Ishikawa (cell line): ENCODE measurements at regions not wholly inside any gene's neighbourhood (a gene's known extent, or its start where the extent isn't known, plus 50 kb on each side); places are given as distances from the start of the nearest gene placed in this dataset.

Experiments
- CEBPB ChIP-seq: IDR thresholded peaks from 2 replicates; pipeline ENCODE4 v1.6.1; 2012
- CREB1 ChIP-seq: IDR thresholded peaks from 2 replicates; pipeline ENCODE4 v1.6.1; 2012; ENCODE audit warnings: low read depth
- EGR1 ChIP-seq: IDR thresholded peaks from 2 replicates; pipeline ENCODE4 v1.6.1; 2012
- EP300 ChIP-seq: IDR thresholded peaks from 2 replicates; pipeline ENCODE4 v1.6.1; 2012; ENCODE audit warnings: borderline replicate concordance
- FOXM1 ChIP-seq: IDR thresholded peaks from 2 replicates; pipeline ENCODE4 v1.6.1; 2012; ENCODE audit warnings: low read depth, borderline replicate concordance
- MAX ChIP-seq: IDR thresholded peaks from 2 replicates; pipeline ENCODE4 v1.6.1; 2012
- NFIC ChIP-seq: IDR thresholded peaks from 2 replicates; pipeline ENCODE4 v1.6.1; 2012
- RAD21 ChIP-seq: IDR thresholded peaks from 2 replicates; pipeline ENCODE4 v1.6.1; 2012; ENCODE audit warnings: low read depth
- TAF1 ChIP-seq: IDR thresholded peaks from 2 replicates; pipeline ENCODE4 v1.6.1; 2012; ENCODE audit warnings: low read depth, mild to moderate bottlenecking
- TCF12 ChIP-seq: IDR thresholded peaks from 2 replicates; pipeline ENCODE4 v1.6.1; 2012; ENCODE audit warnings: low read depth
- TEAD4 ChIP-seq: IDR thresholded peaks from 2 replicates; pipeline ENCODE4 v1.6.1; 2012
- YY1 ChIP-seq: IDR thresholded peaks from 2 replicates; pipeline ENCODE4 v1.6.1; 2012; ENCODE audit warnings: low read depth
- ZBTB7A ChIP-seq: IDR thresholded peaks from 2 replicates; pipeline ENCODE4 v1.6.1; 2012; ENCODE audit warnings: low read depth
- TF ChIP-seq, protein P1 (sequence below): IDR thresholded peaks from 2 replicates; pipeline ENCODE4 v1.6.1; 2012; ENCODE audit warnings: low read depth, mild to moderate bottlenecking
- TF ChIP-seq, protein P2 (sequence below): IDR thresholded peaks from 2 replicates; pipeline ENCODE4 v1.6.1; 2012

DNA sequence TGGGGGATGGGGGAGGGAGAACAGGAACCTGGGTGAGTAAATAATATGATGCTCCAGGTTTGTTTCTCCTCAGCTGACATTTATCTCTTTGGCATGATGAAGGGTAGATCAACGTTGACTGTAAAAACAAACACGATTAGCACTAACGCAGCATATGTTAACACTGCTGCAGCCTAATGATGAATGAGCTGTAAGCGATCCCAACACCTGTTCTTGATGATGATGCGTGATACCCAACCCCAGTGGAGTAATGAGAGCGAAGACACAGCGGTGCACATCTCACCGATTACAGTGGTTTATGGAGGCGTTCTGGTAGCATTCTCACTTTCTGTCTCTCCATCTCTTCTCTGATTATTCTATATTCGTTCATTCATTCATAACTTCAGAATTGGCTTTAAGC is 640.4 kb downstream of the USP25 start:
- TF ChIP-seq TAF1 (no peak), YY1 (no peak), CREB1 (no peak), EGR1 (no peak), EP300 (no peak), TCF12 (no peak), MAX (no peak), NFIC (no peak), ZBTB7A (no peak), FOXM1 (no peak), RAD21 (no peak), TEAD4 (no peak)
- TF ChIP-seq, protein P1, sequence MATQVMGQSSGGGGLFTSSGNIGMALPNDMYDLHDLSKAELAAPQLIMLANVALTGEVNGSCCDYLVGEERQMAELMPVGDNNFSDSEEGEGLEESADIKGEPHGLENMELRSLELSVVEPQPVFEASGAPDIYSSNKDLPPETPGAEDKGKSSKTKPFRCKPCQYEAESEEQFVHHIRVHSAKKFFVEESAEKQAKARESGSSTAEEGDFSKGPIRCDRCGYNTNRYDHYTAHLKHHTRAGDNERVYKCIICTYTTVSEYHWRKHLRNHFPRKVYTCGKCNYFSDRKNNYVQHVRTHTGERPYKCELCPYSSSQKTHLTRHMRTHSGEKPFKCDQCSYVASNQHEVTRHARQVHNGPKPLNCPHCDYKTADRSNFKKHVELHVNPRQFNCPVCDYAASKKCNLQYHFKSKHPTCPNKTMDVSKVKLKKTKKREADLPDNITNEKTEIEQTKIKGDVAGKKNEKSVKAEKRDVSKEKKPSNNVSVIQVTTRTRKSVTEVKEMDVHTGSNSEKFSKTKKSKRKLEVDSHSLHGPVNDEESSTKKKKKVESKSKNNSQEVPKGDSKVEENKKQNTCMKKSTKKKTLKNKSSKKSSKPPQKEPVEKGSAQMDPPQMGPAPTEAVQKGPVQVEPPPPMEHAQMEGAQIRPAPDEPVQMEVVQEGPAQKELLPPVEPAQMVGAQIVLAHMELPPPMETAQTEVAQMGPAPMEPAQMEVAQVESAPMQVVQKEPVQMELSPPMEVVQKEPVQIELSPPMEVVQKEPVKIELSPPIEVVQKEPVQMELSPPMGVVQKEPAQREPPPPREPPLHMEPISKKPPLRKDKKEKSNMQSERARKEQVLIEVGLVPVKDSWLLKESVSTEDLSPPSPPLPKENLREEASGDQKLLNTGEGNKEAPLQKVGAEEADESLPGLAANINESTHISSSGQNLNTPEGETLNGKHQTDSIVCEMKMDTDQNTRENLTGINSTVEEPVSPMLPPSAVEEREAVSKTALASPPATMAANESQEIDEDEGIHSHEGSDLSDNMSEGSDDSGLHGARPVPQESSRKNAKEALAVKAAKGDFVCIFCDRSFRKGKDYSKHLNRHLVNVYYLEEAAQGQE = no peak
- TF ChIP-seq, protein P2, sequence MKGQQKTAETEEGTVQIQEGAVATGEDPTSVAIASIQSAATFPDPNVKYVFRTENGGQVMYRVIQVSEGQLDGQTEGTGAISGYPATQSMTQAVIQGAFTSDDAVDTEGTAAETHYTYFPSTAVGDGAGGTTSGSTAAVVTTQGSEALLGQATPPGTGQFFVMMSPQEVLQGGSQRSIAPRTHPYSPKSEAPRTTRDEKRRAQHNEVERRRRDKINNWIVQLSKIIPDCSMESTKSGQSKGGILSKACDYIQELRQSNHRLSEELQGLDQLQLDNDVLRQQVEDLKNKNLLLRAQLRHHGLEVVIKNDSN = no peak

- TF ChIP-seq EP300 = no peak
- TF ChIP-seq TAF1 = no peak
- TF ChIP-seq CEBPB = no peak
- TF ChIP-seq MAX = no peak
- no peak for TF ChIP-seq RAD21
- no peak for TF ChIP-seq EGR1
- no peak for TF ChIP-seq TCF12
- no peak for TF ChIP-seq YY1
- TF ChIP-seq, protein P1 = no peak
- TF ChIP-seq CREB1 = no peak
- no peak for TF ChIP-seq ZBTB7A
- TF ChIP-seq, protein P2 = no peak
- TF ChIP-seq NFIC = no peak
- TF ChIP-seq TEAD4 = no peak
- TF ChIP-seq FOXM1 = no peak
Measured at GRCh38 chr21:16372586-16372985, 642.8 kb downstream of the USP25 start.

GRCh38 chr21:16376673-16377072 is 646.9 kb downstream of the USP25 start:
- TF ChIP-seq EP300 = no peak
- TF ChIP-seq, protein P1 = no peak
- TF ChIP-seq NFIC = no peak
- TF ChIP-seq TCF12 = no peak

GRCh38 chr21:16377120-16377658 is 647.4 kb downstream of the USP25 start:
- TF ChIP-seq RAD21 = no peak
- no peak for TF ChIP-seq NFIC
- TF ChIP-seq EGR1 = no peak
- TF ChIP-seq, protein P2 = no peak
- TF ChIP-seq EP300 = no peak
- TF ChIP-seq TEAD4 = no peak

GRCh38 chr21:16377857-16378256 is 648.1 kb downstream of the USP25 start:
- TF ChIP-seq EP300 (no peak), TCF12 (no peak), ZBTB7A (no peak)
